HL-60 (cell line): ENCODE measurements at regions not wholly inside any gene's neighbourhood (a gene's known extent, or its start where the extent isn't known, plus 50 kb on each side); places are given as distances from the start of the nearest gene placed in this dataset.

Experiments used
- DNase-seq, 2 experiments: peaks; one replicate each; pipeline ENCODE4 v3.0.0-alpha.2; 2010 to 2020; ENCODE audit warnings: low read depth in 1 of 2, low spot score in 1 of 2
- H3K27ac ChIP-seq: fragments of 250-450 bp; sonication (Bioruptor Pico); replicated peaks from 2 replicates; pipeline ENCODE4 v1.5.1; 2020; ENCODE audit warnings: mild to moderate bottlenecking, moderate library complexity
- H3K27me3 ChIP-seq: fragments of 250-450 bp; sonication (Bioruptor Pico); 2 replicates; pipeline ENCODE4 v1.5.1; 2021; ENCODE audit warnings: mild to moderate bottlenecking, moderate library complexity; ENCODE audit not compliant: insufficient read depth, poor library complexity, severe bottlenecking
- H3K4me3 ChIP-seq: replicated peaks from 2 replicates; pipeline ENCODE4 v1.5.1; 2011; ENCODE audit warnings: mild to moderate bottlenecking, control low read depth, low read length; ENCODE audit not compliant: insufficient read depth
- CTCF ChIP-seq: IDR thresholded peaks from one replicate; pipeline ENCODE4 v1.5.1; 2011; ENCODE audit warnings: low read length, control low read depth, inconsistent platforms; ENCODE audit not compliant: insufficient read depth
- GABPA ChIP-seq: IDR thresholded peaks from 2 replicates; pipeline ENCODE4 v1.6.1; 2012; ENCODE audit warnings: low read depth
- POLR2AphosphoS5 ChIP-seq: IDR thresholded peaks from 2 replicates; pipeline ENCODE4 v1.6.1; 2012; ENCODE audit warnings: low read depth
- REST ChIP-seq: IDR thresholded peaks from 2 replicates; pipeline ENCODE4 v1.6.1; 2012; ENCODE audit warnings: low read depth; ENCODE audit not compliant: insufficient replicate concordance
- SPI1 ChIP-seq: IDR thresholded peaks from 2 replicates; pipeline ENCODE4 v1.6.1; 2012; ENCODE audit warnings: low read depth, mild to moderate bottlenecking, borderline replicate concordance

- Histone ChIP-seq H3K27me3 (no peaks in the 10 kb centered on the region), H3K27ac (no peak overlapping the region), H3K4me3 (no peak overlapping the region)
- no peak for DNase-seq
- TF ChIP-seq CTCF (no peak), SPI1 (no peak), GABPA (no peak), POLR2AphosphoS5 (no peak), REST (no peak)
These were observed 74.5 kb upstream of the RFX8 start for GRCh38 chr2:101549371-101549770.

- DNase-seq, result peak in 1 of 2 experiments; percentile 53
- TF ChIP-seq POLR2AphosphoS5, result no peak
- no peak for TF ChIP-seq CTCF
- no peak for TF ChIP-seq GABPA
- no peak for TF ChIP-seq SPI1
- no peak for TF ChIP-seq REST
These were observed 71.6 kb upstream of the RFX8 start for GRCh38 chr2:101546376-101547058.

GRCh38 chr2:101545950-101546349 lies 71.0 kb upstream of the RFX8 start:
- DNase-seq, result no peak

More at GRCh38 chr2:101546376-101547058, 71.6 kb upstream of the RFX8 start:
- H3K27me3 ChIP-seq, result no peaks in the 10 kb centered on the region
- no peak overlapping the region for H3K4me3 ChIP-seq
- peak overlapping the region; percentile 16; the same call in 1 of the 2 replicates for H3K27ac ChIP-seq

More at GRCh38 chr2:101545950-101546349, 71.0 kb upstream of the RFX8 start:
- Histone ChIP-seq H3K27ac (no peak overlapping the region), H3K27me3 (no peaks in the 10 kb centered on the region), H3K4me3 (no peak overlapping the region)
- TF ChIP-seq REST, result no peak
- TF ChIP-seq CTCF, result no peak
- TF ChIP-seq POLR2AphosphoS5, result no peak
- TF ChIP-seq GABPA, result no peak
- TF ChIP-seq SPI1, result no peak
